Stimulated activated CD8-positive, alpha-beta memory T cell treated with anti-CD3 and anti-CD28 coated beads, Interleukin-7, amount 100 ng/mL, for 24 hours (primary cell): ENCODE measurements at regions not wholly inside any gene's neighbourhood (a gene's known extent, or its start where the extent isn't known, plus 50 kb on each side); places are given as distances from the start of the nearest gene placed in this dataset.
A peak's percentile ranks its signal among the peaks of the same experiment; 100 is the strongest.
"Not testable (repeated sequence)": the region's sequence is repeated elsewhere in the genome, so short reads cannot be mapped to it uniquely, and the experiment has no call there.

Source experiments
- DNase-seq: peaks from one replicate; pipeline ENCODE4 v3.0.0-alpha.2; 2020; ENCODE audit warnings: low read depth

- DNase-seq, result no peak
Measured at GRCh38 chr9:129432297-129433154, 188.4 kb downstream of the C9orf50 start.

- DNase-seq, result no peak
Measured at GRCh38 chr9:129430940-129431643, 189.8 kb downstream of the C9orf50 start.

GRCh38 chr9:129428864-129429577 is 191.9 kb downstream of the C9orf50 start:
- DNase-seq, result no peak

- no peak for DNase-seq
Measured at GRCh38 chr9:129427149-129427548, 193.8 kb downstream of the C9orf50 start.

- not testable (repeated sequence) for DNase-seq
Measured at GRCh38 chr9:129423755-129424154, 197.1 kb downstream of the C9orf50 start.

- DNase-seq, result no peak
Measured at GRCh38 chr9:129423216-129423615, 197.7 kb downstream of the C9orf50 start.

- DNase-seq, result no peak
Measured at GRCh38 chr9:129422843-129423192, 198.1 kb downstream of the C9orf50 start.

GRCh38 chr9:129422032-129422842 is 198.7 kb downstream of the C9orf50 start:
- DNase-seq, result no peak

GRCh38 chr9:129421371-129421770 is 199.5 kb downstream of the C9orf50 start:
- no peak for DNase-seq

- DNase-seq, result no peak
Measured at GRCh38 chr9:129420721-129421120, 200.2 kb downstream of the C9orf50 start.

- DNase-seq, result no peak
Measured at GRCh38 chr9:129419382-129419899, 201.5 kb downstream of the C9orf50 start.

GRCh38 chr9:129418451-129418850 is 202.4 kb downstream of the C9orf50 start:
- DNase-seq, result no peak

- no peak for DNase-seq
Measured at GRCh38 chr9:129416821-129417539, 203.9 kb downstream of the C9orf50 start.

GRCh38 chr9:129415942-129416651 is 204.8 kb downstream of the C9orf50 start:
- DNase-seq, result no peak

- no peak for DNase-seq
Measured at GRCh38 chr9:129414993-129415941, 205.6 kb downstream of the C9orf50 start.

- no peak for DNase-seq
Measured at GRCh38 chr9:129414377-129414992, 206.4 kb downstream of the C9orf50 start.

GRCh38 chr9:129413537-129414376 is 207.1 kb downstream of the C9orf50 start:
- DNase-seq, result peak; percentile 98
